HUES48 (cell line): ENCODE measurements at regions not wholly inside any gene's neighbourhood (a gene's known extent, or its start where the extent isn't known, plus 50 kb on each side); places are given as distances from the start of the nearest gene placed in this dataset.

Source experiments
- H3K27ac ChIP-seq: one replicate; pipeline ENCODE4 v1.7.0; 2013; ENCODE audit warnings: low read depth, low read length, inconsistent platforms
- H3K27me3 ChIP-seq: 2 replicates; pipeline ENCODE4 v1.6.1; 2013; ENCODE audit warnings: mild to moderate bottlenecking, low read length; ENCODE audit not compliant: control insufficient read depth, insufficient read depth
- H3K36me3 ChIP-seq: 2 replicates; pipeline ENCODE4 v1.6.1; 2013; ENCODE audit warnings: low read length; ENCODE audit not compliant: control insufficient read depth, insufficient read depth
- H3K4me1 ChIP-seq: 2 replicates; pipeline ENCODE4 v1.6.1; 2013; ENCODE audit warnings: mild to moderate bottlenecking, low read length; ENCODE audit not compliant: control insufficient read depth, insufficient read depth
- H3K4me3 ChIP-seq: 2 replicates; pipeline ENCODE4 v1.5.1; 2013; ENCODE audit warnings: mild to moderate bottlenecking, low read depth, low read length
- H3K9ac ChIP-seq: 2 replicates; pipeline ENCODE4 v1.6.1; 2013; ENCODE audit warnings: mild to moderate bottlenecking, low read depth, low read length, moderate library complexity
- H3K9me3 ChIP-seq: 2 replicates; pipeline ENCODE4 v1.6.1; 2013; ENCODE audit warnings: low read length; ENCODE audit not compliant: control insufficient read depth, insufficient read depth

- H3K36me3 ChIP-seq, result no peaks in the 10 kb centered on the region
- no peak overlapping the region for H3K27ac ChIP-seq
- no peak overlapping the region for H3K9ac ChIP-seq
- no peaks in the 10 kb centered on the region for H3K4me1 ChIP-seq
- no peak overlapping the region for H3K4me3 ChIP-seq
- H3K27me3 ChIP-seq, result no peaks in the 10 kb centered on the region
- H3K9me3 ChIP-seq, result no peaks in the 10 kb centered on the region
Measured at GRCh38 chr7:50209461-50210135, 94.9 kb upstream of the IKZF1 start.

- H3K36me3 ChIP-seq, result no peaks in the 10 kb centered on the region
- H3K9me3 ChIP-seq, result no peaks in the 10 kb centered on the region
- no peak overlapping the region for H3K4me3 ChIP-seq
- H3K27me3 ChIP-seq, result no peaks in the 10 kb centered on the region
- H3K27ac ChIP-seq, result no peak overlapping the region
- H3K9ac ChIP-seq, result no peak overlapping the region
- H3K4me1 ChIP-seq, result no peaks in the 10 kb centered on the region
Measured at GRCh38 chr7:50208378-50208982, 96.0 kb upstream of the IKZF1 start.

- H3K27ac ChIP-seq, result no peak overlapping the region
- no peaks in the 10 kb centered on the region for H3K4me1 ChIP-seq
- no peaks in the 10 kb centered on the region for H3K27me3 ChIP-seq
- H3K36me3 ChIP-seq, result no peaks in the 10 kb centered on the region
- H3K4me3 ChIP-seq, result no peak overlapping the region
- H3K9me3 ChIP-seq, result no peaks in the 10 kb centered on the region
- no peak overlapping the region for H3K9ac ChIP-seq
Measured at GRCh38 chr7:50207686-50208255, 96.7 kb upstream of the IKZF1 start.

- no peaks in the 10 kb centered on the region for H3K36me3 ChIP-seq
- no peak overlapping the region for H3K4me3 ChIP-seq
- H3K27me3 ChIP-seq, result no peaks in the 10 kb centered on the region
- H3K4me1 ChIP-seq, result no peaks in the 10 kb centered on the region
- no peaks in the 10 kb centered on the region for H3K9me3 ChIP-seq
- no peak overlapping the region for H3K27ac ChIP-seq
- no peak overlapping the region for H3K9ac ChIP-seq
Measured at GRCh38 chr7:50207251-50207564, 97.3 kb upstream of the IKZF1 start.

GRCh38 chr7:50206453-50207250 is 97.9 kb upstream of the IKZF1 start:
- no peaks in the 10 kb centered on the region for H3K9me3 ChIP-seq
- no peaks in the 10 kb centered on the region for H3K4me1 ChIP-seq
- no peak overlapping the region for H3K4me3 ChIP-seq
- H3K9ac ChIP-seq, result no peak overlapping the region
- H3K36me3 ChIP-seq, result no peaks in the 10 kb centered on the region
- H3K27ac ChIP-seq, result no peak overlapping the region
- H3K27me3 ChIP-seq, result no peaks in the 10 kb centered on the region

- Histone ChIP-seq H3K27me3 (no peaks in the 10 kb centered on the region), H3K4me3 (no peak overlapping the region), H3K9me3 (no peaks in the 10 kb centered on the region), H3K4me1 (no peaks in the 10 kb centered on the region), H3K27ac (no peak overlapping the region), H3K36me3 (no peaks in the 10 kb centered on the region), H3K9ac (no peak overlapping the region)
Measured at GRCh38 chr7:50205011-50205410, 99.5 kb upstream of the IKZF1 start.

GRCh38 chr7:50204581-50204980 is 99.9 kb upstream of the IKZF1 start:
- Histone ChIP-seq H3K4me1 (no peaks in the 10 kb centered on the region), H3K9ac (no peak overlapping the region), H3K4me3 (no peak overlapping the region), H3K27me3 (no peaks in the 10 kb centered on the region), H3K36me3 (no peaks in the 10 kb centered on the region), H3K27ac (no peak overlapping the region), H3K9me3 (no peaks in the 10 kb centered on the region)

GRCh38 chr7:50203521-50203920 is 101.0 kb upstream of the IKZF1 start:
- H3K27ac ChIP-seq, result no peak overlapping the region
- H3K4me1 ChIP-seq, result no peaks in the 10 kb centered on the region
- no peak overlapping the region for H3K9ac ChIP-seq

GRCh38 chr7:50202052-50202555 is 102.4 kb upstream of the IKZF1 start:
- Histone ChIP-seq H3K4me1 (peaks cover 3% of the 10 kb centered on the region; the same call in 1 of the 2 replicates), H3K9ac (no peak overlapping the region), H3K27me3 (no peaks in the 10 kb centered on the region), H3K36me3 (no peaks in the 10 kb centered on the region), H3K27ac (no peak overlapping the region), H3K4me3 (no peak overlapping the region), H3K9me3 (no peaks in the 10 kb centered on the region)

More at GRCh38 chr7:50203521-50203920, 101.0 kb upstream of the IKZF1 start:
- Histone ChIP-seq H3K36me3 (no peaks in the 10 kb centered on the region), H3K27me3 (no peaks in the 10 kb centered on the region), H3K4me3 (no peak overlapping the region), H3K9me3 (no peaks in the 10 kb centered on the region)

GRCh38 chr7:50199824-50200223 is 104.7 kb upstream of the IKZF1 start:
- Histone ChIP-seq H3K27me3 (no peaks in the 10 kb centered on the region), H3K9me3 (no peaks in the 10 kb centered on the region), H3K4me1 (peaks cover 3% of the 10 kb centered on the region; the same call in 1 of the 2 replicates), H3K9ac (no peak overlapping the region), H3K36me3 (no peaks in the 10 kb centered on the region), H3K4me3 (no peak overlapping the region), H3K27ac (no peak overlapping the region)

GRCh38 chr7:50197549-50197948 is 104.5 kb upstream of the ZPBP start:
- Histone ChIP-seq H3K27me3 (no peaks in the 10 kb centered on the region), H3K4me1 (peaks cover 3% of the 10 kb centered on the region; the same call in 1 of the 2 replicates), H3K4me3 (no peak overlapping the region), H3K36me3 (no peaks in the 10 kb centered on the region), H3K9ac (no peak overlapping the region), H3K27ac (peak overlapping the region; percentile 55), H3K9me3 (no peaks in the 10 kb centered on the region)
